ENCODE measurements at regions not wholly inside any gene's neighbourhood (a gene's known extent, or its start where the extent isn't known, plus 50 kb on each side); places are given as distances from the start of the nearest gene placed in this dataset.
"Not testable (repeated sequence)": the region's sequence is repeated elsewhere in the genome, so short reads cannot be mapped to it uniquely, and the experiment has no call there.

GRCh38 chr12:113702276-113702675, 230.6 kb upstream of the LHX5 start:
- no peaks in the 10 kb centered on the region for H3K9me2 ChIP-seq (ENCODE audit: low read depth, low read length)
- H3K4me1 ChIP-seq (ENCODE audit: insufficient read depth, low read length, severe bottlenecking): no peaks in the 10 kb centered on the region
- H3K79me2 ChIP-seq (ENCODE audit: insufficient read depth, low read length): no peaks in the 10 kb centered on the region
- no peaks in the 10 kb centered on the region for H3K36me3 ChIP-seq (ENCODE audit: insufficient read depth, low read length)
- no peak for TF ChIP-seq EZH2 (IDR thresholded peaks at IDR 0.05; ENCODE audit: borderline replicate concordance, low read length)
- TF ChIP-seq CTCF (IDR thresholded peaks at IDR 0.05; ENCODE audit: low read length): no peak
- H3K4me2 ChIP-seq (ENCODE audit: low read length): no peak overlapping the region
- no peak overlapping the region for H3K27ac ChIP-seq (ENCODE audit: low read depth, low read length, poor library complexity, severe bottlenecking)
- H3K9me3 ChIP-seq (ENCODE audit: low read length): no peaks in the 10 kb centered on the region
- H3K4me3 ChIP-seq (ENCODE audit: low read depth, low read length, poor library complexity, severe bottlenecking): no peak overlapping the region
- H3K27me3 ChIP-seq (ENCODE audit: insufficient read depth, low read length): no peaks in the 10 kb centered on the region
- no peak overlapping the region for H3K9ac ChIP-seq (ENCODE audit: low read length)
- no peak overlapping the region for H2AFZ ChIP-seq (ENCODE audit: low read length)
- no peaks in the 10 kb centered on the region for H3F3A ChIP-seq (ENCODE audit: insufficient read depth, low read length)
- no peaks in the 10 kb centered on the region for H4K20me1 ChIP-seq (ENCODE audit: insufficient read depth, low read length)

GRCh38 chr12:113700943-113701342, 229.3 kb upstream of the LHX5 start:
- Histone ChIP-seq H3K9ac (ENCODE audit: low read length) (no peak overlapping the region), H3K4me1 (ENCODE audit: insufficient read depth, low read length, severe bottlenecking) (no peaks in the 10 kb centered on the region), H3K27me3 (ENCODE audit: insufficient read depth, low read length) (no peaks in the 10 kb centered on the region), H3K27ac (ENCODE audit: low read depth, low read length, poor library complexity, severe bottlenecking) (no peak overlapping the region), H4K20me1 (ENCODE audit: insufficient read depth, low read length) (no peaks in the 10 kb centered on the region), H3K4me2 (ENCODE audit: low read length) (no peak overlapping the region), H3K36me3 (ENCODE audit: insufficient read depth, low read length) (no peaks in the 10 kb centered on the region), H3K79me2 (ENCODE audit: insufficient read depth, low read length) (no peaks in the 10 kb centered on the region), H3F3A (ENCODE audit: insufficient read depth, low read length) (no peaks in the 10 kb centered on the region), H2AFZ (ENCODE audit: low read length) (no peak overlapping the region), H3K4me3 (ENCODE audit: low read depth, low read length, poor library complexity, severe bottlenecking) (no peak overlapping the region), H3K9me2 (ENCODE audit: low read depth, low read length) (no peaks in the 10 kb centered on the region), H3K9me3 (ENCODE audit: low read length) (no peaks in the 10 kb centered on the region)
- TF ChIP-seq CTCF (IDR thresholded peaks at IDR 0.05; ENCODE audit: low read length) (no peak), EZH2 (IDR thresholded peaks at IDR 0.05; ENCODE audit: borderline replicate concordance, low read length) (no peak)

DNA sequence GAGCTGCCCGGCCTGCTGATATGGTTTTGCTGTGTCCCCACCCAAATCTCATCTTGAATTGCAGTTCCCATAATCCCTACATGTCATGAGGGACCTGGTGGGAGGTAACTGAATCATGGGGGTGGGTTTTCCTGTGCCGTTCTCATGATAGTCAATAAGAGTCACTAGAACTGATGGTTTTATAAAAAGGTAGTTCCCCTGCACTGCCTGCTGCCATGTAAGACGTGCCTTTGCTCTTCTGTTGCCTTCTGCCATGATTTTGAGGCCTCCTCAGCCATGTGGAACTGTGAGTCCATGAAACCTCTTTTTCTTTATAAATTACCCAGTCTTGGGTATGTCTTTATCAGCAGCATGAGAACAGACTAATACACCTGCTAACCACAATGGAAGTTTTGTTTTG, 228.3 kb upstream of the LHX5 start:
- H3K9ac ChIP-seq (ENCODE audit: low read length); H3K4me2 ChIP-seq (ENCODE audit: low read length); H3K9me2 ChIP-seq (ENCODE audit: low read depth, low read length); H2AFZ ChIP-seq (ENCODE audit: low read length); H3K4me3 ChIP-seq (ENCODE audit: low read depth, low read length, poor library complexity, severe bottlenecking); H3K9me3 ChIP-seq (ENCODE audit: low read length); H3F3A ChIP-seq (ENCODE audit: insufficient read depth, low read length); H3K79me2 ChIP-seq (ENCODE audit: insufficient read depth, low read length); H4K20me1 ChIP-seq (ENCODE audit: insufficient read depth, low read length); H3K27ac ChIP-seq (ENCODE audit: low read depth, low read length, poor library complexity, severe bottlenecking); H3K36me3 ChIP-seq (ENCODE audit: insufficient read depth, low read length); H3K4me1 ChIP-seq (ENCODE audit: insufficient read depth, low read length, severe bottlenecking); H3K27me3 ChIP-seq (ENCODE audit: insufficient read depth, low read length): not testable (repeated sequence)

GRCh38 chr12:113698510-113698858, 226.8 kb upstream of the LHX5 start:
- H3K36me3 ChIP-seq (ENCODE audit: insufficient read depth, low read length): no peaks in the 10 kb centered on the region
- no peak overlapping the region for H3K27ac ChIP-seq (ENCODE audit: low read depth, low read length, poor library complexity, severe bottlenecking)
- H3K9me3 ChIP-seq (ENCODE audit: low read length): no peaks in the 10 kb centered on the region
- no peaks in the 10 kb centered on the region for H3K79me2 ChIP-seq (ENCODE audit: insufficient read depth, low read length)
- TF ChIP-seq CTCF (IDR thresholded peaks at IDR 0.05; ENCODE audit: low read length): no peak
- no peaks in the 10 kb centered on the region for H3F3A ChIP-seq (ENCODE audit: insufficient read depth, low read length)
- no peak overlapping the region for H3K4me3 ChIP-seq (ENCODE audit: low read depth, low read length, poor library complexity, severe bottlenecking)
- H4K20me1 ChIP-seq (ENCODE audit: insufficient read depth, low read length): no peaks in the 10 kb centered on the region
- H3K9ac ChIP-seq (ENCODE audit: low read length): no peak overlapping the region
- H3K4me2 ChIP-seq (ENCODE audit: low read length): no peak overlapping the region
- no peaks in the 10 kb centered on the region for H3K9me2 ChIP-seq (ENCODE audit: low read depth, low read length)
- no peaks in the 10 kb centered on the region for H3K27me3 ChIP-seq (ENCODE audit: insufficient read depth, low read length)
- no peak overlapping the region for H2AFZ ChIP-seq (ENCODE audit: low read length)
- no peaks in the 10 kb centered on the region for H3K4me1 ChIP-seq (ENCODE audit: insufficient read depth, low read length, severe bottlenecking)
